Activated CD4-positive, alpha-beta T cell treated with anti-CD3 and anti-CD28 coated beads, Interleukin-2, amount 10 ng/mL, durations not matched to agents 24 days and 14 days (primary cell): ENCODE measurements at regions not wholly inside any gene's neighbourhood (a gene's known extent, or its start where the extent isn't known, plus 50 kb on each side); places are given as distances from the start of the nearest gene placed in this dataset.
"Not testable (repeated sequence)": the region's sequence is repeated elsewhere in the genome, so short reads cannot be mapped to it uniquely, and the experiment has no call there.

Experiments
- DNase-seq: peaks from one replicate; pipeline ENCODE4 v3.0.0; 2022
- H3K27ac Mint-ChIP-seq: one replicate; pipeline ENCODE4 v1.8.0; 2022; ENCODE audit warnings: mild to moderate bottlenecking, mixed read lengths
- H3K27me3 Mint-ChIP-seq: one replicate; pipeline ENCODE4 v1.8.0; 2022; ENCODE audit warnings: mixed read lengths
- H3K36me3 Mint-ChIP-seq: one replicate; pipeline ENCODE4 v1.8.0; 2022; ENCODE audit warnings: low read depth, mild to moderate bottlenecking, mixed read lengths
- H3K4me1 Mint-ChIP-seq: one replicate; pipeline ENCODE4 v1.8.0; 2021; ENCODE audit warnings: mixed read lengths
- H3K4me3 Mint-ChIP-seq: one replicate; pipeline ENCODE4 v1.8.0; 2022; ENCODE audit warnings: mild to moderate bottlenecking, moderate library complexity, mixed read lengths
- H3K9me3 Mint-ChIP-seq: one replicate; pipeline ENCODE4 v1.8.0; 2021; ENCODE audit warnings: mixed read lengths
- intact Hi-C: fragments of 100-400 bp; cut with micrococcal nuclease; formaldehyde crosslinking; loops from one replicate; pipeline ENCODE4 v1.15.1; 2023

GRCh38 chr11:22567759-22568158 is 57.9 kb downstream of the FANCF start:
- Mint-ChIP-seq H3K27me3 (no peaks in the 10 kb centered on the region), H3K27ac (no peak overlapping the region), H3K4me1 (no peaks in the 10 kb centered on the region), H3K4me3 (no peak overlapping the region), H3K36me3 (no peaks in the 10 kb centered on the region), H3K9me3 (no peaks in the 10 kb centered on the region)
- intact Hi-C loops, result no loop called here
- no peak for DNase-seq

- H3K4me3 Mint-ChIP-seq, result no peak overlapping the region
- no peak overlapping the region for H3K27ac Mint-ChIP-seq
- no peaks in the 10 kb centered on the region for H3K4me1 Mint-ChIP-seq
- intact Hi-C loops, result no loop called here
- H3K9me3 Mint-ChIP-seq, result no peaks in the 10 kb centered on the region
- H3K36me3 Mint-ChIP-seq, result no peaks in the 10 kb centered on the region
- DNase-seq, result no peak
- no peaks in the 10 kb centered on the region for H3K27me3 Mint-ChIP-seq
Measured at GRCh38 chr11:22566293-22566692, 59.3 kb downstream of the FANCF start.

GRCh38 chr11:22561283-22561682 is 64.3 kb downstream of the FANCF start:
- no peaks in the 10 kb centered on the region for H3K4me1 Mint-ChIP-seq
- no peaks in the 10 kb centered on the region for H3K9me3 Mint-ChIP-seq
- H3K27ac Mint-ChIP-seq, result no peak overlapping the region
- no peak for DNase-seq
- no peaks in the 10 kb centered on the region for H3K27me3 Mint-ChIP-seq
- no peak overlapping the region for H3K4me3 Mint-ChIP-seq
- no peaks in the 10 kb centered on the region for H3K36me3 Mint-ChIP-seq
- intact Hi-C loops, result no loop called here

- no peaks in the 10 kb centered on the region for H3K4me1 Mint-ChIP-seq
- H3K4me3 Mint-ChIP-seq, result no peak overlapping the region
- no peaks in the 10 kb centered on the region for H3K9me3 Mint-ChIP-seq
- no peak overlapping the region for H3K27ac Mint-ChIP-seq
- intact Hi-C loops, result no loop called here
- H3K36me3 Mint-ChIP-seq, result no peaks in the 10 kb centered on the region
- no peaks in the 10 kb centered on the region for H3K27me3 Mint-ChIP-seq
- no peak for DNase-seq
Measured at GRCh38 chr11:22559416-22559815, 66.2 kb downstream of the FANCF start.

- no peaks in the 10 kb centered on the region for H3K36me3 Mint-ChIP-seq
- no peak overlapping the region for H3K27ac Mint-ChIP-seq
- no peak for DNase-seq
- H3K9me3 Mint-ChIP-seq, result no peaks in the 10 kb centered on the region
- intact Hi-C loops, result no loop called here
- no peaks in the 10 kb centered on the region for H3K4me1 Mint-ChIP-seq
- H3K27me3 Mint-ChIP-seq, result no peaks in the 10 kb centered on the region
- H3K4me3 Mint-ChIP-seq, result no peak overlapping the region
Measured at GRCh38 chr11:22558664-22559063, 67.0 kb downstream of the FANCF start.

- Mint-ChIP-seq H3K4me1 (no peaks in the 10 kb centered on the region), H3K27ac (no peak overlapping the region), H3K27me3 (no peaks in the 10 kb centered on the region), H3K4me3 (no peak overlapping the region), H3K36me3 (no peaks in the 10 kb centered on the region), H3K9me3 (no peaks in the 10 kb centered on the region)
- intact Hi-C loops, result no loop called here
- no peak for DNase-seq
Measured at GRCh38 chr11:22556381-22556780, 69.2 kb downstream of the FANCF start.

- Mint-ChIP-seq H3K9me3 (no peaks in the 10 kb centered on the region), H3K36me3 (no peaks in the 10 kb centered on the region), H3K27me3 (no peaks in the 10 kb centered on the region), H3K4me3 (no peak overlapping the region), H3K27ac (no peak overlapping the region), H3K4me1 (no peaks in the 10 kb centered on the region)
- no peak for DNase-seq
- intact Hi-C loops, result no loop called here
Measured at GRCh38 chr11:22555881-22556280, 69.7 kb downstream of the FANCF start.

GRCh38 chr11:22554221-22554620 is 71.4 kb downstream of the FANCF start:
- H3K9me3 Mint-ChIP-seq, result no peaks in the 10 kb centered on the region
- H3K4me1 Mint-ChIP-seq, result no peaks in the 10 kb centered on the region
- DNase-seq, result no peak
- intact Hi-C loops, result no loop called here
- no peaks in the 10 kb centered on the region for H3K27me3 Mint-ChIP-seq
- H3K4me3 Mint-ChIP-seq, result no peak overlapping the region
- H3K36me3 Mint-ChIP-seq, result no peaks in the 10 kb centered on the region
- no peak overlapping the region for H3K27ac Mint-ChIP-seq

- H3K9me3 Mint-ChIP-seq, result no peaks in the 10 kb centered on the region
- no peak overlapping the region for H3K4me3 Mint-ChIP-seq
- H3K36me3 Mint-ChIP-seq, result no peaks in the 10 kb centered on the region
- no peak overlapping the region for H3K27ac Mint-ChIP-seq
- intact Hi-C loops, result no loop called here
- H3K27me3 Mint-ChIP-seq, result peaks cover 1% of the 10 kb centered on the region
- DNase-seq, result no peak
- H3K4me1 Mint-ChIP-seq, result no peaks in the 10 kb centered on the region
Measured at GRCh38 chr11:22552885-22553284, 72.7 kb downstream of the FANCF start.

- intact Hi-C loops, result no loop called here
- no peak for DNase-seq
- H3K36me3 Mint-ChIP-seq, result no peaks in the 10 kb centered on the region
- no peaks in the 10 kb centered on the region for H3K9me3 Mint-ChIP-seq
- no peaks in the 10 kb centered on the region for H3K4me1 Mint-ChIP-seq
- peaks cover 2% of the 10 kb centered on the region for H3K27me3 Mint-ChIP-seq
- no peak overlapping the region for H3K27ac Mint-ChIP-seq
- H3K4me3 Mint-ChIP-seq, result no peak overlapping the region
Measured at GRCh38 chr11:22546746-22547145, 78.9 kb downstream of the FANCF start.

- intact Hi-C loops, result no loop called here
- Mint-ChIP-seq H3K27me3 (peaks cover 2% of the 10 kb centered on the region), H3K36me3 (no peaks in the 10 kb centered on the region), H3K4me1 (no peaks in the 10 kb centered on the region), H3K4me3 (no peak overlapping the region), H3K27ac (no peak overlapping the region), H3K9me3 (no peaks in the 10 kb centered on the region)
- DNase-seq, result no peak
Measured at GRCh38 chr11:22543261-22543660, 82.4 kb downstream of the FANCF start.

- Mint-ChIP-seq H3K4me1 (no peaks in the 10 kb centered on the region), H3K4me3 (no peak overlapping the region), H3K27me3 (no peaks in the 10 kb centered on the region), H3K9me3 (no peaks in the 10 kb centered on the region), H3K36me3 (no peaks in the 10 kb centered on the region), H3K27ac (no peak overlapping the region)
- intact Hi-C loops, result no loop called here
- DNase-seq, result no peak
Measured at GRCh38 chr11:22539821-22540256, 85.8 kb downstream of the FANCF start.

GRCh38 chr11:22536071-22536470 is 89.6 kb downstream of the FANCF start:
- no peak overlapping the region for H3K27ac Mint-ChIP-seq
- H3K4me3 Mint-ChIP-seq, result no peak overlapping the region
- H3K36me3 Mint-ChIP-seq, result no peaks in the 10 kb centered on the region
- DNase-seq, result no peak
- H3K27me3 Mint-ChIP-seq, result no peaks in the 10 kb centered on the region
- intact Hi-C loops, result no loop called here
- H3K4me1 Mint-ChIP-seq, result no peaks in the 10 kb centered on the region
- H3K9me3 Mint-ChIP-seq, result no peaks in the 10 kb centered on the region

GRCh38 chr11:22528612-22529429 is 96.8 kb downstream of the FANCF start:
- H3K9me3 Mint-ChIP-seq, H3K4me3 Mint-ChIP-seq, H3K27me3 Mint-ChIP-seq, H3K36me3 Mint-ChIP-seq, H3K27ac Mint-ChIP-seq, H3K4me1 Mint-ChIP-seq, DNase-seq, intact Hi-C loops: not testable (repeated sequence)

- no peak for DNase-seq
- no peak overlapping the region for H3K27ac Mint-ChIP-seq
- H3K9me3 Mint-ChIP-seq, result no peaks in the 10 kb centered on the region
- H3K4me3 Mint-ChIP-seq, result no peak overlapping the region
- intact Hi-C loops, result no loop called here
- no peaks in the 10 kb centered on the region for H3K4me1 Mint-ChIP-seq
- no peaks in the 10 kb centered on the region for H3K36me3 Mint-ChIP-seq
- no peaks in the 10 kb centered on the region for H3K27me3 Mint-ChIP-seq
Measured at GRCh38 chr11:22522225-22522624, 103.4 kb downstream of the FANCF start.
